SW 1271 (cell line): ENCODE measurements at regions not wholly inside any gene's neighbourhood (a gene's known extent, or its start where the extent isn't known, plus 50 kb on each side); places are given as distances from the start of the nearest gene placed in this dataset.
"Not testable (repeated sequence)": the region's sequence is repeated elsewhere in the genome, so short reads cannot be mapped to it uniquely, and the experiment has no call there.

Experiments
- DNase-seq, 2 experiments: peaks; one replicate each; lab custom pipeline; 2025; lab: John Stamatoyannopoulos, UW

DNA sequence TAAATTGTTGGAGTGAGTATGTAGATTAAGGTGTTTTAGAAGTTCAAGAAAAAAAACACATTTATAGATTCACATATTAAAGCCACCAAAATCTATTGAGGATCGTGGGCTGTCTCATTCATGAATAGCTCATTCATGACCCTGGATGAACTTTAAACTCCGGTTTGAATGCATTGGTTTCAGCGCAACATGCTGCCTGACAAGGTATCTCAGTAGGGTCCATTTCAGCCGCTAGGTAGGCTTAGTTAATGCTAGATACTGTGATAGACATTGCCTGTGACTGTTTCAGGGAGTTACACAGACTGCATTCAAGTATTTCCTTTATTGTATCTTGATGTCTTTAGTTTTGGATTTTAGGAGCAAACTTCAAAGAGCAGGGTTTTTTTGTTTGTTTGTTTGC is 140.5 kb upstream of the POGK start:
- no peak for DNase-seq

DNA sequence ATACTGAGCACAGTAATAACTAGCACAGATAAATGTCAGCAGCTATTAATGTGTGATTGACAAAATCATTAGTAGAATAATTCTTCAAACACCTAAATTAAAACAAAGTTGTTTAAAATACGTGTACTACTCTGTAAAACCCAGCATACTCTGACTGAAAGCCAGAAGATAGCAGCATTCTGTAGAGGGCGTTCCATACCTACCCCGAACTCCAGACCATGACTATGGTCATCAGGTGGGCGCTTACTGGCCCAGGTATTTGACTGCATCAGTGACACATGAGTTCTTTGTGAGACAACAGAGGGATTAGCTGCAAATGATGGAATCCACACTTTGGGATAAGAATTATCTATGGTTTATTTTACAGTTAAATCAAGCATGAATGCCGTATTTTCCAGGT is 139.7 kb upstream of the POGK start:
- no peak for DNase-seq

DNA sequence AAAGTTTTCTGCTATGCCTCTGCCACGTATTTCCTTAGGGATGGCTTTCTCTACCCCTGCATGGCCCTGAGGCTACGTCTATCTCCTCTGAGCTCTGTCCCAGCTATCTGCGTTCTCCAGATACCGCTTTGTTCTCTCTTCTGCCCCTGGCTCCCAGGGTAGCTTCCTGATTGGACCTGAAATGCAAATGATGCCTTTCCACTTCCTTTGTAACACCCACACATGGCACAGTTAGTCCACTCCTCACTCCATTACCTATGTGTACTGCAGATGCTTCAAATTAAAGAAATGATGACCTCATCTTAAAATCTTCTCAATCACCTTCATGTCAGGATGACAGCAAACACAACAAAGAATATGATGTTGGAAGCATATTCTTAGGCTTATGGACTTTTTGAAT is 138.6 kb upstream of the POGK start:
- DNase-seq: no peak

DNA sequence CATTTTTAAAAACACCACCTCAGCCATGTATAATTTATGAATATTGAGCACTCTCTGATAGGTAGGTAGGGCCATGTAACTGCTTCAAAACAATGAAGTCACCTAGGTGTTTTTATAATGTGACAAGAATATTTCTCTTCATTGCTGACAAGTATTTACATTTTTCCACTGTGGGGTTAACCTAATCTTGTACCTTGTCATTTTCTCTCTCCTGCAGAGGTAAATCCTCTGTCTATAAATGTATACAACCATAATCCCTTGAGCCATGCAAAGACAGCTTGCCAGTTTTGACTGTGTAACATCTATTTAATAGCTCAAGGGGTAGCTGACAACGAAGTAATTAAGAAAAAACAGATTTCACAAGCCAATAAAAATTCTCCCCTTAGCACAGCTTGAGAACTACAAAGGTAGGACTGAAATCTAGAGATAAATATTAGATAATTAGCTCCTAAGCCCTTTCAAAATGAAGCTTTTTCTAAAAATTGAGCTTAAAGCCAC is 137.6 kb upstream of the POGK start:
- DNase-seq: no peak

DNA sequence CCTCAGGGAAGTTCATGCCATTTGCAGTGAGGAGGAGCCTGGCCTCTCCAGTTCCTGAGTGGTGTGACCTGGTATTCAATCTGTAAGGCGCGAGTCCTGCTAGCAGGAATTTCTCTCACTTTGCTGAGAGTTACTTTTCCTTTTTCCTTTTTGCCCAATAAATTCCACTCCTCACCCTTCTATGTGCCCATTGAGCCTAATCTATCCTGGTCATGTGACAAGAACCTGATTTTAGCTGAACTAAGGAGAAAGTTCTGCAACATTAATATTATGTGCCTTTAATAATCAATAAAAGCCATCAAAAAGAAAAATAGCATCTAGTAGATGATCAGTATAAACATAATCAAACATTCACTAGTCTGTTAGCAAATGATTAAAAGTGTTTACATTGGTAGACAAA is 136.1 kb upstream of the POGK start:
- no peak for DNase-seq

DNA sequence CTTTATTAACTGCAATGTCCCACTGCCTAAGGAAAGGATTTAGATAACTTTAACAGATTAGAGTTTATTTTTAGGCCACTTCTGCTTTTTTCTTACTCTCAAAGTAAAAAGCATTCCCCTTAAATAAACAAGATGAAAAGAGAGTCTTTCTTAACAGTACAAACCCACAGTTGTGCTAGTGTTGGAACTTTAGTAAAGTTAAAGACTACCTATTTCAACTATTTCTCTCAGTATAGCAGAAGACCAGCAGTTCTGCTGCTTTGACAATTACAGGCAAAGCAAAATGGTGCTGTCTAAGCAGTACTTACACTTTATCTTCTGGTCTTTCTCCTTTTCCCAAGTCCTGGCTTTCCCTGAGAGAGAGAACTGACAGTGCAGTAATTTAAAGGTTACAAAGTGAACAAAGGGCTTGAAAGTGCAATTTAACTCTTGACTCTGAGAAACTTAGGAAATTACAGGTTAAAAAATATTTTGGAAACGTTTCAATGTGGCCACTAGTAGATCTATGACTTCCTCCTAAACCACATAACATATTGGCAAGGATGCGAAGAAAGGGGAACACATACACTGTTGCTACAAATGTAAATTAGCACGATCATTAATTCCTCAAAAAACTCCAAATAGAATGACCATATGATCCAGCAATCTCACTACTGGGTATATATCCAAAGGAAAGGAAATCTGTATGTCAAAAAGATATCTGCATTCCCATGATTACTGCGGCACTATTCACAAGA is 135.4 kb upstream of the POGK start:
- no peak for DNase-seq

DNA sequence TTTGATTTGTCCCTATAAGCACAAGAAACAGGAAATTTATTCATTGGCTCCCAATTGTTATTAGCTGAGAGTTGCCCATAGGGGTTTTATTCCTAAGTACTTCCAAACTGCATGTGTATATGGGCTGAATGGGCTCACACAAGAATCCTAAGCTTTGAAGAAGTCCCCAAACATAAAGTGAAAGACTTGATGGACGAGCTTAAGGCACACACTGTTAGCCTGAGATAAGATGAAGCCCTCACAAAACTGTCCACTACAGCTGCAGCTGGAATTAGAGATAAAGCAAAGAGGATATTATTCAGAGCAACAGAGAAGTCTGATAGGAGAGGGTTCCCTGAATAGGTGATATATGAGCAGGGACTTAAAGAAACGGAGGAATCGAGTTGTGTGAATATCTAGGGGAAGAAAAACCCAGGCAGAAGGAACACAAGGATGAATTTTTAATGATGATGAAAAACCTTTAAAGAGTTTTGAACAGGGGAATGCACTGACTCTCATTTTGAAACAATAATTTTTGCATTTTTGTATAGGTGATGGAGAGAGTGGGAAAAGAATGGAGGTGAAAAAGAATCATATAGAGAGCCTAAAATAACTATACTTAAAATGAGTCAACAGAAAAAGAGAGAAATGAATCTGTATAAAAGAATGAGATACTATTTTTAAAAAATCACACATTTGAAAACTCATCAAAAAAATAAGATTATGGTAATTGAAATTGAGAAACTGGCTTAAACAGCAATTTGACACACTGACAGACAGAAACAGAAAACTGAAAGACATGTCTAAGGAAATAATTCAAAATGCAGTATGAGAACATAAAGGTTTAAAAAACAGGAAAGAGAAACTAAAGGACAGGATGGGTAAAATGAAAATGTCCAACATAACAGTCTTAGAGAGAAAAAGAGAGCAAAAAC is 133.6 kb upstream of the POGK start:
- no peak for DNase-seq

DNA sequence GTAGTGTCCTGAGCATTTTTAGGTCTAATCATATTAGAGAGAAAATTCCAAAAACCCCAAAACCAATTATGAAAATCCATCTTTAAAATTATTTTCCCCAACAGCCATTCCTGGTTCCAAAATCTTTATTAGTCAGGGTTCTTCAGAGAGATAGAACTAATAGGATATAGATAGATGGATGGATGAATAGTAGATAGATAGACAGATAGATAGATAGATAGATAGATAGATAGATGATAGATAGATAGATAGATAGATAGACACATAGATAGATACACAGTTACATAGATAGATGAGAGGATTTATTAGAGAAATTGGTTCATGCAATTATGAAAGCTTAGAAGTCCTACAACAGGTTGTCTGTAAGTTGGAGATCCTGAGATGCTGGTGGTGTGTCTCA is 122.7 kb upstream of the POGK start:
- no peak for DNase-seq

DNA sequence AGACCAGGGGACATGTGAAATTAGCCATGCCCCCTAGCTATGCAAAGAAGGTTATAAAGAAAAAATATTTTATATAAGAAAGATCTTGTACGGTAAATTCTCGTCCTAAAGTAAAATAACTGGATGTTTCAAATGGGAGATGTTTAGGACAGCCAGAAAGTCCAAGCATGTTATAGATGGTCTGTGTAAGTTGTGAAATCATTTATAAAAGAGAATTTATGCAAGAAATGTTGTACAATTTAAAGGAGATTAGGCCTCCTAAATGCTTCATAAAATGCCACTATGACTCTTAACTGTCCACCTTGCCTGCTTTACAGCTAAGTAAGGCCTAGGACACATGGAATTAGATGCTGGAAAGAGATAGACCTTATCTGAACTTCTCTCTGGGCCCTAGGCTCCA is 118.1 kb upstream of the POGK start:
- DNase-seq: no peak

DNA sequence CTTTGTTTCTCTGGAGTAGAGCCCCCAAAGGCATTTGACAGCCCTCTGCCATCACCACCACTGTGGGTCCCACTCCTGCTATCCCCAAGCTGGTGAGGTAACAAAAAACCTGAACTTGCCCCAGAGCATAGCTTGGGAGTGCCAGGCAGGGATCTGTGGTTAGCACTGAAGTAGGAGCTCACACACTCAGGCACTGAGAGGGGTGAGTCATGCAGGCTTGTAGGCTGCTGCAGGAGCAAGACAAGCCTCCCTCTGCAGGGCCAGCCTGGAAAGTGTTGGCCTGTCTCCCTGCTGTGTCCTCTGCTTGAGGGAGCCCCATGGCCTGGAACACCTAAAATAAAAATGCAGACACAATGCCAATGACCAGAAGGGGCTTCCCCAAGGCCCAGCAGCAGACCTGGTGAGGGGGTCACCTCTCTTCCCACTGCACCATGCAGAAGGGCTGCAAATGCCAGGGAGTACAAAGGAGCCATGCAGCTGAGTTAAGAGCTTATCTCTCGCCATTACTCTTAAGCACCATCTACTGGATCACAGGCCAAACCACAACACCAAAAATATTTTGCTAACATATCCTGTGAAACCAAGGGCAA is 108.9 kb upstream of the POGK start:
- no peak for DNase-seq

DNA sequence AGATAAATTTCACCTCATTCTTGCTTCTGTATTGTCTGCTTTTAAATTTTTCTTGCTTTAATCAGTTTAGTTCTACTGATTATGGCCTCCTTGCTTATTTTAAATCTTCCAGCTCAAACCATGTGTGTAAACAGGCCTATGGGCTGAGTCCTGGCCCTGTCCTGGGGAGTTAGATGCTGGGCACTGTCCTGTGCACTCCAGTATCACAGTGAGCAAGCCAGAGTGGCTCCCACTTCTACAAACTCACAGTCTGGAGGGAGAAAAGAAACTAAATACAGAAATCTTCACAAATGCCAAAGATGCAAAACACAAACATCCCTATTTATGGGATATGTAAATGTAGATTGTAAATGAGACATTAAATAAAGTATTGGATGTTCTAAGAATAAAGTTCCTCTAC is 101.1 kb upstream of the POGK start:
- DNase-seq: no peak

DNA sequence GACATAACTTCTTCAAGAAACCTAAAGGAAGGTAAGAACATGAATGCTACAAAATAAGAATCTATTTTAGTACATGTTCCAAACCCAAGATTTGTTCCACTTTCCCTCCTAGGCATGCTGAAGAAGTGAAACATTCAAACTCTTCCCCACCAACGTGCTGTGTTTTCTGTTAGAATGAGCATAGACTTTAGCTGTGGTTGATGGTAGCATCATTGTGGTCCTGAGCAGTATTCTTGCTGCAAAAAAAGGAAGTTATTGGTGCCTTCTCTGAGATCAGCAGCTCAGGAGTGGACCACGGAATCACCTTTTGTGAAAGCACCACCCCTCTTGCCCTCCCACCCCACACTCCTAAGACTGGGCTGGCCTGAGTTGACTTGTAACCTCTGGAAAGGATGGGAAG is 100.4 kb upstream of the POGK start:
- no peak for DNase-seq

DNA sequence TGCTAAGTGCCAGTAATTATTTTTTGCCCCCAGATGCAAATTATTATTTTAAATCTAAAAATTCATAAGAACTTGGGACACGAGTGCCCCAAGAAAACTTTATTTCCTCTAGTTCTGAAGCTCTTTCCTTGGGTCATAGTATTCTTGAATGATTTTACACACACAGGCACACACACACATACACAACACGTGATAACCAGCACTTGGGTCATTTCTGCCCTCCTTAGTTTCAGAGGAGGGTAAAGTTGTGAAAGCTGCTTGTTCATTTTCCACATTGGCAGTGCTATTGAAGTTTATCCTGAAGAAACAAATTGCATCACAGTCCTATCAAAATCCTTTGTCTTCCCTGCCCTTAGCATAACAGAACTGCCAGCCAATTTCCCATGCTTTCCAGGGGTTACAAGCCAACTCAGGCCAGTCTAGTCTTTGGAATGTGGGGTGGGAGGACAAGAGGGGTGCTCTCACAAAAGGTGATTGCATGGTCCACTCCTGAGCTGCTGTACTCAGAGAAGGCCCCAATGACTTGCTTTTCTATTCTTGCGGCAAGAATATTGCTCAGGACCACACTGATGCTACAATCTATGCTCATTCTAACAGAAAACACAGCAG is 98.5 kb upstream of the POGK start:
- DNase-seq: no peak

DNA sequence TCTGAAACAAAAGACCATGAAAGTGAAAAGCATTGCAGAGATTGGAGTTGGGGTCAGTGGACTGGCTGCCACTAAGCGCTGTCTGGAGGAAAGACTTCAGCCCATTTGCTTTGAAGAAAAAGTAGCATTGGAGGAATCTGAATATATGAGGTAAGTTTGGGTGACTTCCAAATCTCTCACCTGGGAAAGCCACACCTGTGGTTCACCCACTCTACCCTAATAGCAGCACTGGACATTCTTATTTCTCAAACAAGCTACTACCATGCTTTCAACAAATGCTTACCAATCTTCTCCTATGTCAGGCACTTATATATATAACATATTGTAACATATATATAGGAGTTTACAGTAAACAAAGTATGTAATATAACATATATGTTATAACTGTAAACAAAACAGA is 76.0 kb upstream of the POGK start:
- no peak for DNase-seq

DNA sequence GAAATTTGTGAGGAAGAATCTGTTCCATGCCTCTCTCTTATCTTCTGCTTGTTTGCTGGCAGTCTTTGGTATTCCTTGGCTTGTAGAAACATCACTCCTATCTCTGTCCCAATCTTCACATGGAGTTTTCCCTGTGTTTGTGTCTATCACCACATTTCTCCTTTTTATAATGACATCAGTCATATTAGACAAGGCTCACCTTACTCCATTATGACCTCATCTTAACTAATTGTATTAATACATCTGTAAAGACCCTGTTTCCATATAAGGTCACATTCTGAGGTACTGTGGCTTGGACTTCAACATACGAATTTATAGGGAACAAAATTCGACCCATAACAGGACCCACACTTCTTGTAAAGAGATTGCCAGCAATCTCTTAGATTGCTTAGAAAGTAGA is 72.3 kb upstream of the POGK start:
- DNase-seq: no peak

DNA sequence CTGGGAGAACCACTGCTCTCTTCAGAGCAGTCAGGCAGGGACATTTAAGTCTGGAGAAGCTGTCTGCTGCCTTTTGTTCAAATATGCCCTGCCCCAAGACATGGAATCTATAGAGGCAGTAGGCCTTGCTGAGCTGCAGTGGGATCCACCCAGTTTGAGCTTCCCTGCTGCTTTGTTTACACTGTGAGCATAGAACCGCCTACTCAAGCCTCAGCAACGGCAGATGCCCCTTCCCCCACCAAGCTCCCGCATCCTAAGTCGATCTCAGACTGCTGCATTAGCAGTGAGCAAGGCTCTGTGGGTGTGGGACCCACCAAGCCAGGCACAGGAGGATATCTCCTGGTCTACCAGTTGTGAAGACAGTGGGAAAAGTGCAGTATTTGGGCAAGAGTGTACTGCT is 54.6 kb upstream of the POGK start:
- not testable (repeated sequence) for DNase-seq

DNA sequence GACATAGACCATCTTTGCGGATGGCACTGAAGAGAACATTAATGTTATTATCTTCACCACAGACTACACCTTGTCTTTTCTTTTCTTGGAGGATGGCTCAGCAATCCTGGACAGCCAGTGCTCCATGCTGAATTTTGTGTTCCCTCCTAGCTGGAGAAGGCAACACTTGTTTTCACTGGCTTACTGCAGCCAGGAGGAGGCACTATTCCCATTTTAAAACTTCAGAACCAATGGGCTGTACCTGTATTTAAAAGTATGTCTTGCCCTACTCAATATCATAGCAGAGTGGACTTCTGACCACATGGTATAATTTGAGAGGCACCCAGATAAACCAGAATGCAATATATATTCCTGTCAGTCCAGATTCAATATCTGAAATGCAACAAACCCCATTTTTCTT is 53.3 kb upstream of the POGK start:
- DNase-seq: no peak

DNA sequence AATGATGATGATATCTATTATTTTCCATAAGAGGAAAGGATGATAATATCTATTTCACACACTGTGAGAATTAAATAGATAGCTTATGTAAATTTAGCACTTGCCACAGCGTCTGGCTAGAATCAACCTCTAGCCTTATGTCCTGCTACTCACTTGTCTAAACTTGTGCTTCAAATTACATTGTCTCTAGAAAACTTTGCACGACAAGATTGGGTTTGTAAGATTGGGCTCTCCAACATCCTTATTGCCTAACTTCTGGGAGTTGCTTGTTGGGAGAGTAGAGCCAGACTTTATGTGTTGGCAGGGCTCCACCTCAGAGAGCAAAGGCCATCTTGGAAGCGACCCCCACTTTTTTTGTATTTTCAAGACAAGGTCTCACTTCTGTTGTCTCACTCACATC is 50.0 kb upstream of the POGK start:
- no peak for DNase-seq
